ENCODE measurements at regions not wholly inside any gene's neighbourhood (a gene's known extent, or its start where the extent isn't known, plus 50 kb on each side); places are given as distances from the start of the nearest gene placed in this dataset.

DNA sequence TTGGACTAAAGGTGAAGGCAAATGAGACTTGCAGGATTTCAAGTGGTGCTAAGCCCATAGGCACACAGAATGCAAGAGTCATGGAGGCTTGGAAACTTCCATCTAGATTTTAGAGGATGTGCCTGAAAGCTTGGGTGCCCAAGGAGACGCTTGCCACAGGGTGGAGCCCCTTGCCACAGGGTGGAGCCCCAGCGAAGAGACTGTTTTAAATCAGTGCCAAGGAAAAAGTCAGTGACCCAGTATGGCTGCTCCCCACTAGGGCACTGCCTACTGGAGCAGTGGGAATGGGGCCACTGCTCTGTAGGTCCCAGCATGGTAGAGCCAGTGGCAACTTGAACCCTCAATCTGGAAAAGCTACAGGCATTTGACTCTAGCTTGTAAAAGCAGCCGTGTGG is 794.2 kb upstream of the LCORL start:
- DNase-seq = no peak

DNA sequence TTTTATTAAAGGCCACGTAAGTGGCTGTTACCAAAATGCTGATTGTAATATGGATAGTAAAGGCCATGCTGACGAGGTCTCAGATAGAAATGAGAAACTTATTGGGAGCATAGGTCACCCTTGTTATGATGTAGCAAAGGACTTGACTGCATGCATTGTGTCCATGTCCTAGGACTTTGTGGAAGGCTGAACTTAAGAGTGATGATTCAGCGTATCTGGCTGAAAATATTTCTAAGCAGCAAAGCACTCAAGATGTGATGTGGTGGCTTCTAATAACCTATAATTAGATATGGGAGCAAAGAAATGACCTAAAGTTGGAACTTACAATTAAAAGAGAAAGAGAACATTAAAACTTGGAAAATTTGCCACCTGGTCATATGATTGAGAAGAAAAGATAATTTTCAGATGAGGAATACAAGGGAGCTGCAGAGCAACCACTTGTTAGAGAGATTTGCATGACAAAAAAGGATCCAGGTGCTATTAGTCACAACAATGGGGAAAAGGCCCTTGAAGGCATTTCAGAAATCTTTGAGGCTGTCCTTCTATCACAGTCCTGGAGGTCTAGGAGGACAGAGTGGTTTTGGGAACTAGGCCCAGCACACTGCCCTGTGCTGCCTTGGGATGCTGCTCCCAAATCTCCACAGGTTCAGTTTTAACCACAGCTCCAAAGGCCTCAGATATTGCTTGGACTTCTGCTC is 793.7 kb upstream of the LCORL start:
- no peak for DNase-seq

GRCh38 chr4:18813771-18814170 is 792.2 kb upstream of the LCORL start:
- no peak for DNase-seq

DNA sequence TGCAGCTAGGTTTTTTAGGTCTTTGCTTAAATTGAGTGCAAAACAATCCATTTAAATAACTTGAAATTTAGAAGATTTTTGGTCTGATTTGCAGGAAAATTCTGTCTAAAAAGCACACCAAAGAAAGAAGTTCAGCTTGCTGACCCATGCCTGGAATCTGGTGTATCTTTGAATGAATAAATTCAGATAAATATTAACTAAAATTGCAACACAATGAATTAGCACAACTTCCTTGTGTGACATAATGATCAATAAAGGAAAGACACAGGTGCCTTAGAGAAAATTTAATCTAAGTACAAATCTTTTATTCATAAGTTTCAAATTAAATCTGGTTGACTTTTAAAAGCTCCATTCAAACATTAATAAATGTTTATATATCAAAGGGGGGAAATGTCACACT is 791.5 kb upstream of the LCORL start:
- DNase-seq = no peak

DNA sequence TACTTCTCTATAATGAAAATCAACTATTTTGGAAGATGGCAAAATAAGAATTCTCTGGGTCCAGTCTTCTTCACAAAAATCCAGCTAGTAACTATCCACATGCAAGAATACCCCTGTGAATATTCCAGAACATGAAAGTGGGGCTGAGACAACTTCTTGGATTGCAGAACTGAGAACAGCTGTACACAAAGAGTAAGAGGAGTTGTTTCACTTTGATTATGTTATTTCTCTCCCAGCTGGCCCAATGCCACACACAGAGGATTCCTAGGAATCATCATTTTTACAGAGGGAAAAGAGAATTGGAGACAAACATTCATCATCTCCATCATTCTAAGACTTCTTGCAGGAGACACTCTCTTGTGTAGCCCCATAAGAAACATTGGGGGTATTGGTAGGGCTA is 782.2 kb upstream of the LCORL start:
- no peak for DNase-seq

- DNase-seq = no peak
These were observed 776.6 kb upstream of the LCORL start for GRCh38 chr4:18798123-18798522.

GRCh38 chr4:18795794-18796193 is 774.2 kb upstream of the LCORL start:
- no peak for DNase-seq

- DNase-seq = no peak
These were observed 755.8 kb upstream of the LCORL start for GRCh38 chr4:18777190-18777930.

DNA sequence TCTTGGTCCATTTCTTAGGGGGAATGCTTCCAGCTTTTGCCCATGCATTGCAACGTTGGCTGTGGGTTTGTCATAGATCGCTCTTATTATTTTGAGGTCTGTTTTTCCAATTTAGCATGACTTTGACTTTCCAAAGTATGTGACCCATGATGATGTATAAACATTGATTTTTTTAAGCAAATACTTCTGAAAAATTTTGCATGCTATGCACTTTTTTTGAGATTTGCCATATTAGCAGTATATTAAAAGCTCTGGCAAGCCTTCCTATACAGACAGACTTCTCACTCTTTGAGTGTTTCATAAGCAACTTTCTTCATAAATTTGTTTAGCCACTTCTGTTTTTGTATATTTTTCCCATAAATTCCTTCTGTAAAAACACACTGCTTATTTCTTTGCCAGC is 746.4 kb upstream of the LCORL start:
- no peak for DNase-seq

DNA sequence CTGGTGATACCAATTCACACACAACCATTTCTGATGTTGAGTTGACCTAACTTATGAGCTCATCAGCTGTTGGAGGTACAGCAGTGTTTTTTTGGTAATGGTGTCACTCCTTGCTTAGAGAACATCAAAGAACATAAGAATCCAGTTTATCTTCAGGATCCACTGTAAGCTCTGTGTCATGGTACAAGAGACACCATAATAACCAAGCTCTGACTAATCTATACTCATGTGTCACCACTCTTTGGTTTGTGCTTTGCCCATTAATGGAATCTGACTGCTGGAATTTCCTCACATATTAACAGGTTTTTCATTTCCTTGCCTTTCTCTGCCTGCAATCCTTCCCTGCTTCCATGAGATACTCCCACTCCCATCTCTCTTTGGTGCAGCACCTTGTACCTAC is 735.1 kb upstream of the LCORL start:
- no peak for DNase-seq

- no peak for DNase-seq
These were observed 732.6 kb upstream of the LCORL start for GRCh38 chr4:18754180-18754579.

DNA sequence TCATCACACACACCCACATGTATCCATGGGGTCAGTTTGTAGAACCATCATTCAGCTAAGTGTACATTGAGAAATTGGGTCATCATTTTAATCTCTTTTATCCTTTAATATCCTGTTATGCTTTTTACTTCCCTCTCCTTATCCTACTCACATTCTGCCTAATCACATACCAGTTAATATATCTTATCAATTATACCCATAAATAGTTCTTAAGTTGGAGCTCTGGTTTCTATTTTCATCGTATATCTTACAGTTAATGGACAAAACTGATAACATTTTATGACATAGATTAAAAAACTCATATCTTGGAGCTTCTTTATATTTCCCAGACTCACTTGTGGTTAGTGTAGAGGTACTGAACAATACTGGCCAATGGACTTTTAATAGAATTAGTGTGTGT is 729.5 kb upstream of the LCORL start:
- no peak for DNase-seq

DNA sequence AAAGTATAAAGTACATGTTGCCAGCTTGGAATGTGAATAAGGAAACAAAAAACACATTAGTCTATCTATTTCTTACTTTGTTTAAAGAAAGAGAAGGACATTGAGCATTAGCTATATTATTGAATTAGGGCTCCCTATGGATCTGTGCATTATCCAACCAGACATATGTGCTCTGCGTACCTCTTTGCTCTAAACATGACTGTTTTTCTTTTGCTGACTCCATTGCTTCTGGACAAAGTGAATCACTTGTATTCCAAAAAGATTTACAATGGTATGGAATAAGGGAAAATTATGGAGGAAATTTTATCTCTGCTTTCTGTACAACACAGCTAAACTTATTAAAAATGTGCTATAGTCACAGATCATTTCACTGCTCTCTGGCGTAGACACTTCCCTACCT is 727.8 kb upstream of the LCORL start:
- DNase-seq = no peak

DNA sequence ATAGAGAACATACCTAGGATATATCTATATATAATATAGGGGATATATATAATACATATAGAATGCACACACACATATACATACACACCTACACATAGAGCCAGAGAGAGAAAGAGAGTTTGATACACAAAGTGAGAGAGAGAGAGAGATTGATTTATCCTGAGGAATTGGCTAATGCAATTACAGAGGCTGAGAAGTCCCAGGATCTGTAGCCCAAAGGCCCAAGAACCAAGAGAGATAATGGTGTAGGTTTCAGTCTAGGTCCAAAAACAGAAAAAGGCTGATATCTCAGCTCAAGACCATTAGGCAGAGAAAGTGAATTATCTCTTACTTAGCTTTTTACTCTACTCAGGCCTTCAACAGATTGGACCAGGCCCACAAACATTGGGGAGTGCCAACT is 715.0 kb upstream of the LCORL start:
- DNase-seq = no peak

DNA sequence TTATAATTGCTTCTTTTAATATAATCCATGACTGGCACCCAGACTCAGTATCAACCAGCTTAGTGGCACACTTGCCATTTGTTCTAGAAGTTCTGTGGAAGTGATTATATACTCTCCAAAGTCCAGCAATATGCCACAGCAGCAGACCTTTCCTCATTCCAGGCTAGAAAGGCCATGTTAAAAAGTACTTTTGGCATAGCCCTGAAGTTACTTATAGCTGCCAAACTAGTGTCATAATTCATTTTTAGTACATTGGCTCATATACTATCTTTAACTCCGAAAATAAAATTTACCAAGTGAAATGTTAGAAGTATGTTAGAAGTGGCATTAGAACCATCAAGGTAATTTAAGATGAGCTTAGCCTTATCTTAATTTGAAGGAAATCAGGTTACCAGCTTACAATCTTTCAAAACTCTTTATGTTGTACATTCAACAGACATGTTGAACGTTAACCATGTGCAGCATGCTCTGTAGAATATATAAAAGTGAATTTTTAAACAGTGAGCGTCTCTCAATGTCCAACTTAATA is 714.2 kb upstream of the LCORL start:
- no peak for DNase-seq

DNA sequence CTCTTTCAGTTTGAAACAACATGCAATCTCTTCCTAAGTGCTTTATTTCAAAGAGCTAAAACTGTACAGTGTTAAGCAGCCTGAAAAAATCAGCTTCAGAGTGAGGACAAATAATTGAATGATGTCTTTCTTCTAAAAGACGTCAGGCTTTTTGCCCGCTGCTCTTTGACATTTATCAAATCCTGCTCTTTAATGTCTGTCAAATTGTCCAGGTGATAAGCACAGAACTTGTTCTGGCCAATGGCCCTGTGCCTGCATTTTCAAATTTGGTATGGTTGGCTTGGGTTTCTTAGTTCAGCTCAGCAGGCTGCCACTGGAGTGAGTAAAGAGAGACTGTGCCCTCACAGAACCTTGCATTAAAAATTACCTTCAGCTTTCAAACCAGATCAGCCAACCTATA is 712.9 kb upstream of the LCORL start:
- DNase-seq = no peak

GRCh38 chr4:18733961-18734360 is 712.4 kb upstream of the LCORL start:
- no peak for DNase-seq

GRCh38 chr4:18722748-18723191 is 701.2 kb upstream of the LCORL start:
- DNase-seq = no peak

- no peak for DNase-seq
These were observed 676.7 kb upstream of the LCORL start for GRCh38 chr4:18698119-18698883.

GRCh38 chr4:18695733-18696527 is 674.4 kb upstream of the LCORL start:
- no peak for DNase-seq

- no peak for DNase-seq
These were observed 670.1 kb upstream of the LCORL start for GRCh38 chr4:18691431-18692200.

Data from Kasumi-1 (cell line).